NCI-H1694 treated with DMSO at 0.1 percent for 48 hours (cell line): ENCODE measurements at regions not wholly inside any gene's neighbourhood (a gene's known extent, or its start where the extent isn't known, plus 50 kb on each side); places are given as distances from the start of the nearest gene placed in this dataset.
"Not testable (repeated sequence)": the region's sequence is repeated elsewhere in the genome, so short reads cannot be mapped to it uniquely, and the experiment has no call there.

Experiments
- DNase-seq: peaks from one replicate; lab custom pipeline; 2025; lab: John Stamatoyannopoulos, UW

DNA sequence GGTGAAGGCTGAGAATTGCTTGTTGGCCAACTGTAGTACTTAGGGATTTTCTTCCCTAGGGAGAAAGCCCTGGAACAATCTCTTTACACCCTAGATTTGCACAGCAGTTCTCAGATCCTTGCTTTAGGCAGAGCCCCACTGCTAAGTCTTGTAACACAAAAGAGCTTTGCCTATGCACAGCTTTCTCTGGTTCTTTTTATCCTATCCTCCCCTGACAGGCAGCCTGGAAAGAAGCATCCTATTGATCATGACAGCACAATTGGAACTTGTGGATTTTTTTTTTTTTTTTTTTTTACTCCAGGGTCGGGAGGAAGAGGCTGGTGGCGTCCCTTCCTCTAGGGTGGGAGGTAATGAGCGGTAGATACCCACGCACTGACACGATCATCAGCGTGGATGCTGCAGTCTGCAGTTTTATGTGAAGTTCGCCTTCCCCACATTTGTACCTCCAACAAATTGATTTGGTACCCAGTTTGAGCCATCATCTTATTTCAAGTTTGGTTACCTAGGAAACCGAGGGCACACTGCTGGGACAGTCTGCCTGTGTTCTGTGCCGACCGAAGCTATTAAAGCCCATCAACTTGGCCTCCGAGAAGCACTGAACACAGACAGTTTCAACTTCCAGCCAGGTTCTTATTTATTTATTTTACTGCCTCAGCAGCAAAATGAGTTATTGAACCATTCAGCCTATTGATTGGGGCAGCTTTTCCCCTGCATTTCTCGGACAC, 110.1 kb downstream of the NRN1 start:
- no peak for DNase-seq

DNA sequence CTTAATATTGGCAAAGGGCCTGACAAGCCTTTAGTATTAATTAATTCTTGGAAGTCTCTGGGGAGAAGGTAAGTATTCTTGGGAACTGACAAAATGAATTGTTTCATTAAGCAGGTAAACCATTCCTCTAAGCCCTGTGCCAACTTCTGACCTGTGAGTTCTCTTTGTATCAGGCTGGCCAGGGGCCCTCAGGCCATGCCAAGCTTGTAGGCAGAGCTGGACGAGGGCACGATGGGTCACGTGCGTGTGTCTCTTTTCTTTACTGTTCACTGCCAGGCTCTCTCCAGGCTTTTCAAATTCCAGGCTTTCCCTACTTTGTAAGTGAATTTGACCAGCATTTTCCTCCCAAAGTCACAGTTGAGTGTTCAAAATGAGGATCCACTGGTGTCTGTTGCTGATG, 112.4 kb downstream of the NRN1 start:
- no peak for DNase-seq

DNA sequence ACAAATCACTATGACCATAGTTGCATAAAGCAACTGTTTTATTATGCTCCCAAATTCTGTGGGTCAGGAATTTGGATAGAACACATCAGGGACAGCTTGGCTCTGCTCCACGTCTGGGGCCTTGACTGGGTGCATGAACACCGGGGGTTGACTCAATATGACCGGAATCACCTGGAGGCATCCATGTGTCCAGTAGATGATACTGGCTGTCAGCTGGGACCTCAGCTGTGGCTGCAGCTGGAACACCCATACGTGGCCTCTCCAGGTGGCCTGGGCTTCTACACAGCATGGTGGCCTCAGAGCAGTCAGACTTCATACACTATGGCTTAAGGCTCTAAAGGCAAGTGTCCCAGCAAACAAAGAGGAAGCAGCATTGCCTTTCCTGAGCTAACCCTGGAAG, 113.4 kb downstream of the NRN1 start:
- DNase-seq, result no peak

DNA sequence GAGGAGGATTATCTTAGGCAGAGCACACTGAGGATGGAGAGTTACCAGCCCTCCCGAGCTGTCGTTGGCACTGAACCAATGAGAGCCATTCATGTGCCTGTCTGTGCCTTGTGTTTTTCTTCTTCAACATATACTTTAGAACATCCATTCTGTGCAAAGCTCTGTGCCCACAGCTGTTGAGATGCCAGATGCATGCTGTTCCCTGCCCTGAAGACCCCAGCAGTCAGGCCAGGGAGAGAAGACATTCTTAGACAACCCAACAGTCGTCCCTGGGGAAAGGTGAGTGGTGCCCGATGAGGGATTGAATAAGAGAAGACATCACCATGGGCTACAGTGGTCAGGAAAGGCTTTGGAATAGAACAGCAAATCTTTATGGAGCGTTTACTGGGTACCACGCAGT, 114.1 kb downstream of the NRN1 start:
- DNase-seq, result no peak

DNA sequence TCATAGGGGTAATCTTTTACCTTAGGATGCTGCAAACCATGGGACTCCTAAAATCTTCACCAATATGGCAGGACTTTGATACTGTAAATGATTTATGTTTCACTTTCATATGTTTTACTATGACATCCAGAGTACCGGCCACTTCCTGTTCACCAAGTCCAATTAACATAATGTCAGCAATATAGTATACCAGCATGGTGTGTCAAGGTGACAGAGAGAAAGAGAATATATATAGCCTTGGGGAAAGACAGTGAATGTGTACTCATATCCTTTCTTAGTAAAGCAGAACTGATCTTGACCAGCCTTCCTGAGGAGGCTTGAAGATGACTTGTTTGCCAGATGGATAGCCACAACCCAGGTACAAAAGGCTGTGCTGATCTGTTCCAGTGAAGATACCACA, 127.9 kb downstream of the NRN1 start:
- DNase-seq, result no peak

DNA sequence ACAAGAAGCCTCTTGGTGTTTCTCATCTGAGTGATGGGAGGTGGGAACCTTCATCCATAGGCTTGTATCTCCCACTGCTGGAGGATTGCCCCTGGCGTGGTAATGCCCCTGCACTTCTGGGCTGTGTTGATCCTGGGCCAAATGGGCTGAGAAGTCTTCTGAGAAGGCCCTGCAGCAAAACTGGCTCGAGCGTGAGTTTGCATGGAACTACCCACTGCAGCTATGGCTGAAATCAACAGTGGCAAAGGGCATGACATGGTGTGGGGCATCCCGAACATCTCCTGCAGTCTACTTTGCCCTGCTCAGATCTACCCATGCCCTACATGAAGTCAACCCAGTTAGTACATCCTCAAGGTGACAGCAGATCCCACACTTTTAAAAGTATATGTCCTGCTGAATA, 130.6 kb downstream of the NRN1 start:
- no peak for DNase-seq

DNA sequence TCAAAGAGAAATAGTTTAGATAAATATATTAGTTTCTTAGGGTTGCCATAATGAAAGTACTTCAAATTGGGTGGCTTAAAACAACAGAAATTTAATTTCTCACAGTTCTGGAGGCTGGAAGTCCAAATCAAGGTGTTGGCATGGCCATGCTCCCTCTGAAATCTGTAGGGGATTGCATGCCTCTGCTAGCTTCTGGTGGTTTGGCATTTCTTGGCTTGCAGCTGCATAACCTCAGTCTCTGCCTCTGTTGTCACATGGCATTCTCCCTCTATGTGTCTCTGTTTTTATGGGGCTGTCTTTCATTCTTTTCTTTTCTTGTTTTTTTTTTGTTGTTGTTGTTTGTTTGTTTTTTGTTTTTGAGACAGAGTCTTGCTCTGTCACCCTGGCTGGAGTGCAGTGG, 132.7 kb downstream of the NRN1 start:
- DNase-seq, result not testable (repeated sequence)

DNA sequence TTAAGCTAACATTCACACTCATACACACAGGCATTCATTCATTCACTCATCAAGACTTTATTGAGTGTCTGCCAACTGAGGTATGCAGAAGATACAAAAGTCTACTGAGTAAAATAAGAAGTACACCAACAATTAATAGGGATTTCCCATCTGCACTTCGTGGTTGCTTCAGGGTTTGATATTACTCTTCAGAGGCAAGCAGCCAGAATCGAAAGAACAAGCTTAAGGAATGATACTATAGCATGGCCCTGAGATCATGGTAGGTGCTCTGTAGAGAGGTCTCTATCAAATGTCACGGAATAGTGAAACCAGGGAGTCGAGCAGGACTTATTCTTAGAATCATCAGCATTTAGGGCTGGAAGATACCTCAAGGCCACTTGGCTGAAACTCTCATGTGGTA, 135.4 kb downstream of the NRN1 start:
- no peak for DNase-seq

DNA sequence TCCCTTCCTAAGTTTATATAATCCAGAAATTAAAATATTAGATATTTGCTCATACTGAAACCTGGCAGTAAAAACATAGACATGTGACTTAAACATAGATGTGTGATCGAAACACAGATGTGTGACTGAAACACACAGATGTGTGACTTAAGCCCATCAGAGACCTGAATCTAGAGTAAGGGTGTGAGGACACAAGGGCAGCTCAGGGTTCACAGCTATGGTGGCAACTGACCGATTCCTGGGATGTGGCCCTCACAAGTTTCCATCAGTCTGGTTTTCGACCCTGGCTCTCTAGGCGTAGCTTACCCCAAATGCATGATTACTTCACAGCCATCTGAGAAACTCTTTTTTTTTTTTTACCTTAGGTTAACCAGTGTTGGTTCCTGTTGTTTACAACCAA, 137.0 kb downstream of the NRN1 start:
- DNase-seq, result no peak

DNA sequence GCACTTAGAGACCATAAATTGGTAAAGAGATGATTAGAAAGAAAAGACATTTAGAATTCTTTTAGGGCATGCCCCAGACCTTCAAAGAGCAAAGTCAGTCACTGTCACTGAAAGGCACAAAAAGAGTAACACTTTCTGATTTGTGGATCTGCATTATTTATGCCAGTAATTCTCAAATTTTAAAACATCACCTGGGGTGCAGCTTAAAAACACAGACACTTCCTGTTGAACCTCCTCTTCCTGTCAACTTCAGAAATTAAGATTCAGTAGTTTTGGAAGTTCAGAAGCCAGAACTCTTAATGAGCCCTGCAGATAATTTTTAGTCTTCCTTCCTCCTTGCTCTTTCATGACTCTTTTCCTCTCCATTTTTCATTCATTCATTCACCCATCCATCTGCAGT, 137.5 kb downstream of the NRN1 start:
- DNase-seq, result no peak

DNA sequence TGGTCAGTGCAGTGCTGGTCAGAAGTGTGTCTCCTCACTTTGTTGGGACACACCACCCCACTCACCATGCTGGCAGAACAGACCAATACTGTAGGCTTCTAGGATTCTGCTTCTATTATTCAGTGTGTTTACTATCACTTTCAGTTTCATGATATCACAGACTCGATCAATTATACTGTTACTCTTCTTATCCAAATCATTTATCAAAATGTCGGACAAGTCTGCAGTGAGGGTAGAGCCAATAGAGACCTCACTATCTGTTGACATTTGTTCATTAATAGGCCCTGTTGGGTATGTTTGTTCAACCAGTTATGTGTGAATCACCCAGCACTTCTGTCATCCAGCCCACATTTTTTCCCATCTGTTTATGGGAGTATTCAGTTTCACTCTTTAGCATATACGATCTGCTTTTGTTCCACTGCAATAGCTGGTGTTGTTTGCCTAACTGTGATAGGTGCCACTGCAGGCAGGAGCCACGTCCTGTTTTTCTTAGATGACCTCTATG, 140.1 kb downstream of the NRN1 start:
- peak; percentile 88 for DNase-seq

DNA sequence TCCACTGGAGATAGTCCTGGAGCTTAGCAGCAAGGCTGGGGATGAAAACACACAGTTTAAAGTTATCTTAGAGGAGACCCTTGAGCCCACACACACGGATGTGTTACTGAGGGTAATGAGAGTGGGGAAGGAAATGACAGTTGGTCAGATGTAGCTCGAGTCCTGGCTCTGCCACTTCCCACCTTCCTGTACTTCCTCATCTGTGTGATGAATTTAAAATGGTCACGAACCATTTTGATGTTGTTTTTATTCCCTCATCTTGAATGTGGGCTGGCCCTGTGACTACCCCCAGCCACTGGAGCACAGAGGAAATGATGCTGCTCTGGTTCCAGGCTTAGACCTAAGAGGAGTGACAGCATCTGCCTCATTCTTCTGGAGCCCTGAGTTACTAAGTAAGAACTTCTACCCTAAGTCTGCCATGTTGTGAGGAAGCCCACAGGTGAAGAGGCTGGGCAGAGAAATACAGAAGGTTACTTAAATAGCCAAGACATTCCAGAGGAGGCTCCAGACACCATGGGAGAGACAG, 141.2 kb downstream of the NRN1 start:
- no peak for DNase-seq

DNA sequence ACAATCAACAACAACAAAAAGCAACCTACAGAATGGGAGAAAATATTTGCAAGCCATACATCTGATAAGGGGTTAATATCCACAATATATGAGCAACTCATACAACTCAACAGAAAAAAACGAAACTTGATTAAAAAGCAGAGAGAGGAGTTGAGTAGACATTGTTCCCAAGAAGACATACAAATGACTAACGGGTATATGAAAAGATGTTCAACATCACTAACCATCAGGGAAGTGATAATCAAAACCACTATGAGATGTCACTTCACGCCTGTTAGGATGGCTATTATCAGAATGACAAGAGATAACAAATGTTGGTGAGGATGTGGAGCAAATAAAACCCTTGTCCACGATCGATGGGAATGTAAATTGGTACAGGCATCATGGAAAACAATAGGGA, 145.9 kb downstream of the NRN1 start:
- DNase-seq, result no peak

DNA sequence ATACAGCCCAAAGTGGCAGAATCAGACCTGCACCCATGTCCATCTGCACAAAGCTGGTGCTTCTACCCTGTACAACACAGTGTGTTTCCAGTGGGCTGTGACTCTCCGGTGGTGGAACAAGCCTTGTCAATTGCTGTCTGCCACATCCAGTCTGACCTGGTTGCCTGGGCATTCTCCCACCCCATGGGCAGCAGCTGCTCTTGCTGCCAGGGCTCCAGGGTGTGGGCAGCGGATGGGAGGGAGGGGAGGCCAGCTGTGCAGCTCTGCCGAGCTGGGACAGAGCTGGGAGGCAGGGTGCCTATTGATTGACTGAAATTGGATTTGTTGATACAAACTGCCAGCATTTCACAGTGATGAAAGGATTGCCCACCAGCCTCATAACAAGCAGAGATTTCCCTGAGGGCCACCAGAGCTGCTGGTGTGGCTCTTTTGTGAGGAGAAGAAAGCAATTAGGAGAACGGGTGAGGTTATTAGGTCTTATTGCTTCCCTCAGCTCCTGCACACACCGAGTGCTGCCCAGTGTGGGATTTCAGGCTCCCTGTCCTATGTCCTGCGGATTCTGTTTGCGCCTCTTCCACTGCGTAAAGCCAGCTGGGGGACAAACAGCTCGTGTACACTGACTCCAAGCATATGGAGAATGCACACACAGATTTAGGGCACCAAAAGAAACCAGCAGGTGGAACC, 150.8 kb downstream of the NRN1 start:
- DNase-seq, result peak; percentile 19

DNA sequence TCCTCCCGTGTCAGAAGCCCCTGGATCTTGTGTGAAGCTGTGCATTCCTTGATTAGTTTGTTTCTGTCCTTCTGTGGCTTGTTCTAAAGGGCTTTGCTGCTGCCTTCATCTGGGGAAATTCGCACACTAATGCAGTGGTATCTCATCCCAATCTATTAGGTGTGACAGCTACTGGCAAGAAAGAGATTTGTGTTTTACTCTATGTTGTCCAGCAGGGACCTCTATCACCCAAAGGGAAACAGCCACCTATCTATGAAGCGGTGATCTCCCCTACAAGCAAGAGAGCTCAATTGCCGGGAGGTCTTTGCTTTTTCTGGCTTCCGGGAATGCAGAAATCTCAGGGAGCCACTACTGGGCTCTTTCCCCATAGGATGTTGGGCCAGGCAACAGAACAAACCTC, 151.8 kb downstream of the NRN1 start:
- no peak for DNase-seq

DNA sequence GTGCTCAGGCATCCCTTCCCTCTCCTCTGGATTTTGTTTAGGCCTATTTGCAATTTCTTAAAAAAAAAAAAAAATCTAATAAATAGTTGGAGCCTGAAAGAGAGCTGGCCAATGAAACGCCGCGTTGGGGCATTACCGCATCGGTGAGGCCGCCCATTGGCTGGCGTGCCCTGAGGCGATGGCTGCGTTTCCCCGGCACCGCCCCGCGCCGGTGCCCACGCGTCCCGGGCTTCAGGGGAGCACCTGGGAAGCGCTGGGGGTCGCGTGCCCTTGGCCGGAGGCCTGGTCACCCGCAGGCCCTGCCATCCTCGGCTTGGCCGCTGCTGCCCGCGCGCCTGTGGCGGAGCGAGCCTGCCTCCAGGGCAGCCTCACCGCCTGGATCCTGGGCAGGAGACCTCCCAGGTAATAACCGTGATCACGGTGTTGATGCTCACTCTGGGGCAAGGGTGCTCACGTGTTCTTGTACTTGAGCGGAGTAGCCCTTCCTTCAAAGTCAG, 155.4 kb downstream of the NRN1 start:
- no peak for DNase-seq

DNA sequence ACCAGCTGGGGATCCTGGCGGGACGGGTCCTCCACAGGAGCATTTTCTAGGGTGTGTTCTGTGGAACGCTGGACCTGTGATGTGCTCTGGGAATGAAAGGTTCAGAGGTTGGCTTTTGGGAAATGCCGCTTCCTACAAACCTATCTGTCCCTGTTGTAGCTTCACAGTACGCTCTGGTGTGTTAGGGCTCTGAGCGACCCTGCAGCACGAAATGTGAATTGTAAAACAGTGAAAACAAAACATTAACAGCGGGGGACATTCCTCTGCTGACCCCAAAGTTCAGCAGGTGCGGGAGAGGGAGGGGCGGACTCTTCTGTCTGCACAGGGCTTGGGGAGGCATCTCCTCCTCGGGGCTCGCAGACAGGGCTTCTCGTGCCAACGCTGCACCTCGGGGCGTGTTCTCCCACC, 155.9 kb downstream of the NRN1 start:
- no peak for DNase-seq

DNA sequence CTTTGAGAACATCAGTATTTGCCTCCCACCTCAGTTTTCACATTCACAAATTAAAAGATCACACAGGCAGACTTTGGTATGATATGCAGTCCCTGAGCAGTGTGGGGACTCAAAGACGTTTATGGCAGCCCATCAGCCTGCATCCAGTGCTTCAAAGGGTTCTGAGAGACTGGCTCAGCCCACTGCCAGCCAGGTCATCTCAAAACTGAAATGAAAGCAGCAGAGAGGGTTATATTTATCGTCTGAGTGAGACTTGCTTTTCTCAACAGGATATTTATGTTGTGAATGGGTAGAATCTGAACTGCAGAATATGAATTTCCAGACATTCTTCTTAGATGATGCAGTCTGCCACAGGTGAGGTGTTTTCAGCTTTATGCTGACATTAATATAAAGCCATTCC, 159.8 kb downstream of the NRN1 start:
- no peak for DNase-seq

DNA sequence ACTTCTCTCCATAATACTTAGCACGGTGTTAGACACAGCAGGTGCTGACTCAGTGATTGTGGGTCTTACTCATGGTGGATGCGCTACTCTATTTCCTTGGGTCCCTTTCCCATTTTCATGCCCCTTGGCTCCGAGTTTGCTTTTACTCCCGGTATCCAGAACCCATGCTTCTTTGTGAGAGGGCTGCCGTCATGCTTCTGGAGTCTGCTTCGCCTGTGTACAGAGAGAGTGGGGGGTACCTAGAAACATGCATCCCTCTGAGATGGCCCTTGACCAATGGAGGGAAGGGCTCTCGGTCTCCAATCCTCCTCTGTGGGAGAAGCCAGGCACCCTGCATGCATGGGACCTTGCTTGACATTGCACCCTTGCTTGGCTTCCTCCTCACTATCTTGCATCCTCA, 160.4 kb downstream of the NRN1 start:
- DNase-seq, result no peak

DNA sequence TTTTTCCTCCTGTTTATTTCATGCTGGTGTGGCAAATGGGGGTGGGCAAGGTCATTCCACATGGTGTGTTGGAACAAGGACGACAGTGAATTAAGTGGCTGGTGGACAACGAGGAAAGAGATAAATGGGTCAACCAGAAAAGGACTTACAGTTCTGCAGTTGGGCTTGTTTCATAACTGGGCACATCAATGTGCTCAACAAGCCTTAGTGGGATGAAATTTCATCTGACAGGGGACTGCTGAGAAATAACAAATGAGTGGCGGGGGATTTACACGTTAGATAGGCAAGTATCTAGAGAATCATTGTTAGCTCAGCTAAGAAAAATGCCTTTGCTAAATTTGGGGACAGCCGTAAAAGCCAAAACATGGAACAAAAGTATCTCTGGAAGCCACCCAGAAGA, 163.6 kb downstream of the NRN1 start:
- DNase-seq, result no peak

DNA sequence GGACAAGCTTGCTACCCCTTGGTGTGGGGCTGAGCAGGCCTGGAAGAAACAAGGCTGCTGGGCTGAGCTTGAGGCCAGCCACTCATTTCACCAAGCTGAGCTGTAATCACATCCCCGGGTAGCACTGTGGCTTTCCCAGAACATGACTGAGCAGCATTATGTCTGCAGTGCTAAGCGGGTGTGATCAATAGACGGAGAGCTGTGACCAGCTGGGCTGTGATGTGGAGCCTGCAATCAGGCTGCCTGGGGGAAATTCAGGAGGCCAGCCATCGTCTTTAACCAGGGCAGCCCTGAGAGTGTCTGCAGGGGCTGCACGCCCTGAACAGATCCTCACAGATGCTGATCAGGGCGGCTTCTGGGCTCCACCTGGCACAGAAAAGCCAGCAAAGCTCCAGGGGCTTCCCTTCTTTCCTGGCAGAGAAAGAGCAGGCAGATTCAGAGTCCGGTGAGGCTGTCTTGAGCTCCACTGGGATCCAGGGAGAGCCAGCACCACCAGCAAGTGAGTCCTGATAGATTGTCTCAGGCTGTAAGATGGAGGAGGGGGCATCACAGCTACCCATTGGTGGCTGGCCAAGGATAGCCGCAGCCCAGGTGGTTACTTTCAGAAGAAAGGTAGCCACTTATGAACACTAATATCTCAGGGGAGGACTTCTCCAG, 165.9 kb downstream of the NRN1 start:
- no peak for DNase-seq

DNA sequence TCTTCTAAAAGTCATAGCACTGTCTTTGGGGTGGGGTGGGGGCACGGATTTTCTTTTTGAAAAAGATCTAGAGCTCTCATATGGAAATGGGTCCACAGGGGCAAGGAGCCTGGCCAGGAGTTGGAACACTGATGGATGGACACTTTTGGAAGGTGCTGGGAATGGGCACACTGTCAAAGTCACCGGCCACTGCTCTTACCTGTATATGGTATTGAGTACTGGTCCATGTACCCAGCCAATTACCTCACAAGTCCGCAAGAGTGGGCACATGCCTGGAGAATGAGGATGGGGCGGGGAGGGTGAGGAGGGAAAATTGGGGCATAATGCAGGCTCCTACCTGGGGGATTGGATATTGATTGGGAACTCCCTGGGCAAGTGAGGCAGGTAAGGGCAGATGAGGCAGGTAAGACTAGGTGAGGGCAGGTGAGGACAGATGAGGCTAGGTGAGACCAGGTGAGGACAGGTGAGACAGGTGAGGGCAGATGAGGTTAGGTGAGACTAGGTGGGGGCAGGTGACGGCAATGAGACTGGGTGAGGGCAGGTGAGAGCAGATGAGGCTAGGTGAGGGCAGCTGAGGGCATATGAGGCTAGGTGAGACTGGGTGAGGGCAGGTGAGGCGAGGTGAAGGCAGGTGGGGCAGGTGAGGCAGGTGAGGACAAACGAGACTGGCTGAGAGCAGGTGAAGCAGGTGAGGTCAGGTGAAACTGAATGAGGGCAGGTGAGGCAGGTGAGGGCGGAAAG, 167.9 kb downstream of the NRN1 start:
- no peak for DNase-seq
